ENCODE measurements at regions not wholly inside any gene's neighbourhood (a gene's known extent, or its start where the extent isn't known, plus 50 kb on each side); places are given as distances from the start of the nearest gene placed in this dataset.

DNA sequence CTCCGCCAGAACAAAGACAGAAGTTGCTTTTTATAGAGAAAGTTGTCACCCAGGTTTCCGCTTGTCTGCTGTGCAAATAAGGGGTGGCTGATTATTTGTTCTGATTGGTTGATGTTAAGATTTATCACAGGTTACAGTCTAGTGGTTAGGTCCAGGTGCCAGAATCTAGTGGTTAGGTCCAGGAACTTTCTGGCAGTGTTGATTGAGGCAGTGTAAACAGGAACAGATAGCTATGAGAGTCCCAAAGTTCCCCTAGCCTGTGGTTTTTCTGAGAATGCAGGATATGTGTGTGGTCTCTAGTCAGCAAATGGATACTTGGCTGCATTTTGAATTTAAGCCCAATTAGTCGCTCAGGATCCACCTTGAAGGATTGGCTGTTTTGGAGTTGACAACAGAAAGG is 148.0 kb downstream of the TMEM200A start:
- H3K4me3 Mint-ChIP-seq: peak overlapping the region; percentile 59
- DNase-seq (peak in 11 of 14 experiments; percentile 3 to 93 (median 25)), ATAC-seq (ENCODE audit: poor library complexity) (peak; percentile 89)
- H3K27ac ChIP-seq (ENCODE audit: low read depth in 1 of 2, low read length in 2 of 2): peak overlapping the region; percentile 10 to 49
- H3K4me1 Mint-ChIP-seq (ENCODE audit: low read depth): peaks cover 73% of the 10 kb centered on the region
- H3K4me3 ChIP-seq (ENCODE audit: low read length): no peak overlapping the region
- H3K27me3 Mint-ChIP-seq: no peaks in the 10 kb centered on the region
- intact Hi-C loops (cut with DNase I, micrococcal nuclease): loop anchor here in 1 of 2 experiments (5.0 kb wide), 1 partner anchor 64 kb away; no protein-coding TSS in a partner anchor
- no peaks in the 10 kb centered on the region for H3K36me3 ChIP-seq (ENCODE audit: insufficient read depth, low read length)
- no peaks in the 10 kb centered on the region for H3K36me3 Mint-ChIP-seq (ENCODE audit: low read depth)
- H3K27ac Mint-ChIP-seq: peak overlapping the region; percentile 87
- H3K4me1 ChIP-seq (ENCODE audit: insufficient read depth, low read length): peaks cover 27% of the 10 kb centered on the region
- H3K9me3 ChIP-seq (ENCODE audit: control insufficient read depth in 1 of 2, insufficient read depth in 1 of 2, low read length in 2 of 2): peaks cover 0 to 7% of the 10 kb centered on the region in 2 experiments
- TF ChIP-seq, protein P1, sequence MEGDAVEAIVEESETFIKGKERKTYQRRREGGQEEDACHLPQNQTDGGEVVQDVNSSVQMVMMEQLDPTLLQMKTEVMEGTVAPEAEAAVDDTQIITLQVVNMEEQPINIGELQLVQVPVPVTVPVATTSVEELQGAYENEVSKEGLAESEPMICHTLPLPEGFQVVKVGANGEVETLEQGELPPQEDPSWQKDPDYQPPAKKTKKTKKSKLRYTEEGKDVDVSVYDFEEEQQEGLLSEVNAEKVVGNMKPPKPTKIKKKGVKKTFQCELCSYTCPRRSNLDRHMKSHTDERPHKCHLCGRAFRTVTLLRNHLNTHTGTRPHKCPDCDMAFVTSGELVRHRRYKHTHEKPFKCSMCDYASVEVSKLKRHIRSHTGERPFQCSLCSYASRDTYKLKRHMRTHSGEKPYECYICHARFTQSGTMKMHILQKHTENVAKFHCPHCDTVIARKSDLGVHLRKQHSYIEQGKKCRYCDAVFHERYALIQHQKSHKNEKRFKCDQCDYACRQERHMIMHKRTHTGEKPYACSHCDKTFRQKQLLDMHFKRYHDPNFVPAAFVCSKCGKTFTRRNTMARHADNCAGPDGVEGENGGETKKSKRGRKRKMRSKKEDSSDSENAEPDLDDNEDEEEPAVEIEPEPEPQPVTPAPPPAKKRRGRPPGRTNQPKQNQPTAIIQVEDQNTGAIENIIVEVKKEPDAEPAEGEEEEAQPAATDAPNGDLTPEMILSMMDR (IDR thresholded peaks at IDR 0.05): no peak
- peaks cover 4% of the 10 kb centered on the region for H3K9me3 Mint-ChIP-seq
- H3K27me3 ChIP-seq (ENCODE audit: control insufficient read depth in 1 of 2, insufficient read depth in 2 of 2, low read length in 2 of 2): no peaks in the 10 kb centered on the region
- CTCF ChIA-PET: no interaction called here
- POLR2A ChIA-PET: interaction anchor here (0.6 to 1.5 kb wide), 2 partner anchors 11 to 62 kb away, joined by 5 read pairs; no protein-coding TSS in a partner anchor

DNA sequence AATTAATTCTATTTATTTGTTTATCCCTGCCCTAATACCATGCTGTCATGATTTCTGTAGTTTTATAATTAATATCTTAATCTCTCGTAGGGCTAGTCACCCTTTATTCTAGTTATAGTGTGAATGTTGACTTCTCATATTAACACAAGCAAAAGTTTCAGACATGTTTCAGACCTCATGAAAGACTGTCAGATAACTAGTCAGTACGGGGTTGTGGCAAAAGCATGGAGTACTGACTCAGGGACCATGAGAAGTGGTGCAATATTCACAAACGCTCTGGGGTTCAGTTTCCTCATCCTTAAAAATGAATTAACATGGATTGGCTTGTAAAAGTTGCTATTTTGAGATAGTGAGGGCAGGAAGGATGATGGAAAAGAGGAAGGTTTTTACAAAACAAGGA is 148.9 kb downstream of the TMEM200A start:
- CTCF ChIA-PET: no interaction called here
- intact Hi-C loops (cut with DNase I, micrococcal nuclease): loop anchor here in 1 of 2 experiments (5.0 kb wide), 1 partner anchor 63 kb away; no protein-coding TSS in a partner anchor
- no peak overlapping the region for H3K4me3 Mint-ChIP-seq
- peak overlapping the region; percentile 87 for H3K27ac Mint-ChIP-seq
- peak overlapping the region in 1 of 2 donors; percentile 9 for H3K27ac ChIP-seq (ENCODE audit: low read depth in 1 of 2, low read length in 2 of 2)
- H3K36me3 Mint-ChIP-seq (ENCODE audit: low read depth): no peaks in the 10 kb centered on the region
- H3K36me3 ChIP-seq (ENCODE audit: insufficient read depth, low read length): no peaks in the 10 kb centered on the region
- POLR2A ChIA-PET: no interaction called here
- no peaks in the 10 kb centered on the region for H3K27me3 ChIP-seq (ENCODE audit: control insufficient read depth in 1 of 2, insufficient read depth in 2 of 2, low read length in 2 of 2)
- H3K4me3 ChIP-seq (ENCODE audit: low read length): no peak overlapping the region
- H3K4me1 ChIP-seq (ENCODE audit: insufficient read depth, low read length): peaks cover 27% of the 10 kb centered on the region
- no peaks in the 10 kb centered on the region for H3K27me3 Mint-ChIP-seq
- ATAC-seq (ENCODE audit: poor library complexity) (no peak), DNase-seq (no peak)
- TF ChIP-seq, protein P1 (IDR thresholded peaks at IDR 0.05): no peak
- H3K4me1 Mint-ChIP-seq (ENCODE audit: low read depth): peaks cover 73% of the 10 kb centered on the region
- H3K9me3 ChIP-seq (ENCODE audit: control insufficient read depth in 1 of 2, insufficient read depth in 1 of 2, low read length in 2 of 2): peaks cover 0 to 7% of the 10 kb centered on the region in 2 experiments
- H3K9me3 Mint-ChIP-seq: peaks cover 4% of the 10 kb centered on the region

DNA sequence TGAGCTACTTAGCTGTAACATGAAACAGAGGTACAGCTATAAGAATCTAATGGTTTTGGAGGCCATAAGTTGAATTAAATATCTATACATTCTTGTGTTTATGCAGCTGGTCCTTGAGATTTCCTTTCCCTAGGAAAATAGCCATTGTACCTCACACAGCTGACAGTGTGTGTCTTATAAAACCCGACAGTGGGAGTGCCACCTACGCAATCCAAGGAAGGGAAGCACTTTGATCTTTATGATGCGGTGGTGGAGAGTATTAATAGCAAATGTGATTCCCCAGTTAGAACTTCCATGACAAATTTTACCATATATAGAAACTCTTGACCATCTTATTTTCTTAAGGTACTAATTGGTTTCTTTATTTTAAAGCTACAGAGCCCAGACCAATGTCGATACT is 149.5 kb downstream of the TMEM200A start:
- Histone ChIP-seq H3K4me1 (ENCODE audit: insufficient read depth, low read length) (peaks cover 24% of the 10 kb centered on the region), H3K4me3 (ENCODE audit: low read length) (no peak overlapping the region), H3K36me3 (ENCODE audit: insufficient read depth, low read length) (no peaks in the 10 kb centered on the region), H3K27ac (ENCODE audit: low read depth in 1 of 2, low read length in 2 of 2) (peak overlapping the region in 1 of 2 donors; percentile 9), H3K27me3 (ENCODE audit: control insufficient read depth in 1 of 2, insufficient read depth in 2 of 2, low read length in 2 of 2) (no peaks in the 10 kb centered on the region), H3K9me3 (ENCODE audit: control insufficient read depth in 1 of 2, insufficient read depth in 1 of 2, low read length in 2 of 2) (peaks cover 0 to 7% of the 10 kb centered on the region in 2 experiments)
- TF ChIP-seq, protein P1 (IDR thresholded peaks at IDR 0.05): no peak
- no peak for DNase-seq
- no peaks in the 10 kb centered on the region for H3K36me3 Mint-ChIP-seq (ENCODE audit: low read depth)
- H3K4me3 Mint-ChIP-seq: no peak overlapping the region
- H3K4me1 Mint-ChIP-seq (ENCODE audit: low read depth): peaks cover 70% of the 10 kb centered on the region
- H3K27me3 Mint-ChIP-seq: no peaks in the 10 kb centered on the region
- intact Hi-C loops (cut with DNase I, micrococcal nuclease): no loop called here
- ATAC-seq (ENCODE audit: poor library complexity): no peak
- ChIA-PET POLR2A (no interaction called here), CTCF (no interaction called here)
- H3K9me3 Mint-ChIP-seq: peaks cover 4% of the 10 kb centered on the region
- peak overlapping the region; percentile 87 for H3K27ac Mint-ChIP-seq

All from CD4-positive, alpha-beta T cell (primary cell).